HG02763 (cell line): ENCODE measurements at regions not wholly inside any gene's neighbourhood (a gene's known extent, or its start where the extent isn't known, plus 50 kb on each side); places are given as distances from the start of the nearest gene placed in this dataset.
"Not testable (repeated sequence)": the region's sequence is repeated elsewhere in the genome, so short reads cannot be mapped to it uniquely, and the experiment has no call there.

Experiments
- ATAC-seq: cut with Tn5 transposase; IDR thresholded peaks from one replicate; pipeline ENCODE4 v1.9.1; 2021; ENCODE audit warnings: mild to moderate bottlenecking, moderate library complexity; ENCODE audit not compliant: unreplicated experiment

DNA sequence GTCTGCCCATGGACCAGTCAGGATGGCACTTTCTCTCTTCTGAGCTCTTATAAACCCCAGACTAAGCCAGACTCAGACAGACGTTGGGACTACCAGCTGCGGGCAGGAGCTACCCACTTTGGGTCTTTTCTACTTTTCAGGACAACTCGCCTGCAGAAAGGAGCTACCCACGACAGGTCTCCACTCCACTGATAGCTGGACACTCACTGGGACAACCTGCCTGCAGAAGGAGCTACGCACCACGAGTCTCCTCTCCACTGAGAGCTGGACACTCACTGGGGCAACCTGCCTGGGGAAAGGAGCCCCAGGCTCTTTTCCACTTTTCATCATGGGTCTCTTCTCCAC, 1440.2 kb upstream of the ACO1 start:
- no peak for ATAC-seq

DNA sequence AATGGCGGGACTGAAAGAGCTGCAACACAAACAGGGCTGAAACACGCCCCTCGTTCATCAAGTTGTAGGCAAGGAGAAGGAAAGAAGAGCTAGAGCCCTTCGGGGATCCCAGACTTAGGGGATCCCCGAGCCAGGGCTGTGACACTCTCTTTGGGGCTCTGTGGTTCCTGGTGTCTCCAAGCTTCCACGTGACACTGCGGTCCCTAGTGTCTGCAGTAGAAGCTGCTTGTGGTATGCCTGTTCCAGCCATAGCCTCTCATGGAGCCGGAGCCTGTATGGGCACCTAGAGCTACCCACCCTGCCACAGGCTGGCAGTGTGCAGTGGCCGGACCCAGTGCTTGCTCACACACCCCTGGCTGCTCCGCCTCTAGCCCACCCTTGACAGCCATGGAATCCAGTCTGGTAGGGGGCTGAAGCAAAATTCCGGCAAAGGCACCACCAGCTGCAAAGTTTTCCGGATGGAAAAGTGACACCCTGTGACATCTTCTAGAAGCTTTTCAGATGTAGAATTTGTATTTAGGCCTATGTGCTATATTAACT, 1439.6 kb upstream of the ACO1 start:
- no peak for ATAC-seq

DNA sequence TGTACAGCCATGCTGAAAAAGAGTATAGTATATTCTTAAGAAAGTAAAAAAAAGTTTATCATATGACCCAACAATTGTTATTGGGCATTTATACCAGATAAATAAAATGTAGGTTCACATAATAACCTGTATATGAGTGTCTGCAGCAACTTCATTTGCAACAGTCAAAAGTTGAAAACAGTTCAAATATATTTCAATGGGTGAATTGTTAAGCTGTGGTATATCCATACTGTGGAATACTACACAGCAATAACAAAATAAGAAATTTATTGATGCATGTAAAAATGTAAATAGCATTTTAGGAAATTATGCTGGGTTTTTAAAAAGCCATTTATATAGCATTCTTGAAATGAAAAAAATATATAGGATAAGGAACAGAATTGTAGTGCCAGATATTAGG, 1420.1 kb upstream of the ACO1 start:
- no peak for ATAC-seq

DNA sequence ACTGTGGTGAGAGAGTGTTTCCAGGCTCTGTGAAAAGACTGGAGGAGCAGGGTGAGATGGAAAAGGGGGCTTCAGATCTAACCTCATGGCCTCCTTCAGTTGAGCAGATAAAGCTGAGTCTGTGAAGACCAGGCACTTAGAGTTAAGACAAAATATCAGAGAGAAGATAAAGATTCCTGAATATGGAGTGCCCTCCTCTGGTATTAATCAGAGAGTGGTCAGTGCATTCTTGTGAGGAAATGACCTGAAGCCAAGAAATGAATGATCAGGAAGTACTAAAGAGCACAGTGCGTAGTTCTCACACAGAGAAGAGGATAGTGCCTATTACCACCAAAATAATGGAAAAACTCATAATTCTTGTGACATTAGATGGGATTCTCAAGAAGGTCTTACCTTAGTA, 1417.0 kb upstream of the ACO1 start:
- no peak for ATAC-seq

DNA sequence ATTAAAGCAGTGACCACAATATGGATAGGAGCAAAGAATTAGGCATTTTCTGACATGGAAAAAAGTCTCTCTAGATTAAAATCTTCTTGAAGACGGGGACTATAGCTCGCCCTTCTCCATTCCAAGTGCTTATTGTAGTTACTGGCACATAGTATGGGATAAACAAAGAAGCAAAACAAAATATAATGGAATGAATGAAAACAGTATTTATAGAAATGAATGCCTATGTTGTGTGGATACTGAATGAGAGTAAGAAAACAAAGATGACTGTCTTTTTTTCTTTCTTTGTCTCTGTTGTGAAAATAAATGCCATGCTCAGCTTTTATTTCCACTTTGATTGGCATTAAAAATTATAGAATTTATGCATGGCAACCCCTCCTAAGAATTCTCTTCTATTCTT, 1414.3 kb upstream of the ACO1 start:
- ATAC-seq: no peak

DNA sequence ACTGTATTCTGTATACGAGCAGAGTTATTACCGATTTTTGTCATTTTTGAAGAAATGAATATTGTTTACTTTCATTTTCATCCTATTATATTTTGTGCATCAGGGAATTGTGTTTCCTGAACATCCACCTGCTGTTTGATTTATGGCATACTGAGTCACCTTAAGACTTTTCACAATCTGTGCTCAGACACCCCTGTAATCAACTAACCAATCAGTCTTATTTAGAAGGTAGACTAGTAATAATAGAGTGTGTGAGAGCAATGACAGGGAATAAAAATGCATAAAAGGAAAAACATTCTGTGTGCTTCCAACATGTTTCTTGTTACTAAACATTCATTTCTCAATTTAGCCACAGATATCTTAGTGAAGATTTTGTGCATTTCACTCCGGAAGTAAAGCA, 1413.6 kb upstream of the ACO1 start:
- ATAC-seq: no peak

DNA sequence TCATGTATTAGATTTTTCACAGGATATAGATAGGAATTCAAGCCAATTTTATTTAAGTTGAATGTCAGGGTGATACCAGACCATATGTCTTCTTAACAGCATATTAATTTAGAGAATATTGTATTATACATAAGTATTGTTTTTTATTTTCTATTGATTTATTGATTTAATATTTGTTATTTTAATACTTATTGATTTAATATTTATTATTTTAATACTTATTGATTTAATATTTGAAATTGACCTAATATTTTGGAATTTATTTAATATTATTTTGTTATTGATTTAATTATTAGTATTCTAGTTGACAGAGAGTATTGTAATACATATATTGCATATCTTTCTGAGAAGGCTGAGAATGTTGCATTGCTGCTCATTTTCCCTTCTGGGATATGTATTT, 1411.8 kb upstream of the ACO1 start:
- ATAC-seq: no peak

DNA sequence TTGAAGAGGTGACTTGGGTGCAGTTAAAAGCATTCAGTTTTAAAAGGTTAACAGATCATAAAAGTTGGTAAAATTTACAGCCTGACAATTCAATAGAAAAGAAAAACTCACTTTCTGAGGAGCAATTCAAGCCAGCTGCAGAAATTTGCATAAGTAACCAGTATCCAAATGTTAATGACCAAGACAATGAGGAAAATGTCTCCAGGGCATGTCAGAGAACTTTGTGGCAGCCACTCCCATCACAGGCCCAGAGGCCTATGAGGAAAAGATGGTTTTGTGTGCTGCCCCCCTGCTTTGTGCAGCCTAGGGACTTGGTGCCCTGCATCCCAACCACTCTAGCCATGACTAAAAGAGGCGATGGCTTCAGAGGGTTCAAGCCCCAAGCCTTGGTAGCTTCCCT, 1406.5 kb upstream of the ACO1 start:
- ATAC-seq: no peak

DNA sequence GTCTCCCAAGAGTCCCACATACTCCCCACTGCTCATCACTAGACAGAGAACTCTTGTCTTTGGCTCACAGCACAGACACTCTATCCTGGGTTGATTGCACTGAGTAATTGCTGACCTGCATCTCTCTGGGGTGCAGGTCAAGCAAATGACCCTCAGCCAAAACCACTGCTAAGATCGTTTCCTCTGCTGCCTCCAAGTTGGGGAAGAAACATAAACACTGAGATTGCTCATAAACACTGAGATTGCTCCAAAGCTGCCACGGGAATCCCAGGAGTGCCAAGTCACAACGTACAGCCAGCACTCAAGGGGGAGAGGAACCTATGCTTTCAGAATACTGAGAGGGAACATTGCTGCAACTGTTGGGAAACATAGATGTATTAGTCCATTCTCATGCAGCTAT, 1402.1 kb upstream of the ACO1 start:
- ATAC-seq: no peak

DNA sequence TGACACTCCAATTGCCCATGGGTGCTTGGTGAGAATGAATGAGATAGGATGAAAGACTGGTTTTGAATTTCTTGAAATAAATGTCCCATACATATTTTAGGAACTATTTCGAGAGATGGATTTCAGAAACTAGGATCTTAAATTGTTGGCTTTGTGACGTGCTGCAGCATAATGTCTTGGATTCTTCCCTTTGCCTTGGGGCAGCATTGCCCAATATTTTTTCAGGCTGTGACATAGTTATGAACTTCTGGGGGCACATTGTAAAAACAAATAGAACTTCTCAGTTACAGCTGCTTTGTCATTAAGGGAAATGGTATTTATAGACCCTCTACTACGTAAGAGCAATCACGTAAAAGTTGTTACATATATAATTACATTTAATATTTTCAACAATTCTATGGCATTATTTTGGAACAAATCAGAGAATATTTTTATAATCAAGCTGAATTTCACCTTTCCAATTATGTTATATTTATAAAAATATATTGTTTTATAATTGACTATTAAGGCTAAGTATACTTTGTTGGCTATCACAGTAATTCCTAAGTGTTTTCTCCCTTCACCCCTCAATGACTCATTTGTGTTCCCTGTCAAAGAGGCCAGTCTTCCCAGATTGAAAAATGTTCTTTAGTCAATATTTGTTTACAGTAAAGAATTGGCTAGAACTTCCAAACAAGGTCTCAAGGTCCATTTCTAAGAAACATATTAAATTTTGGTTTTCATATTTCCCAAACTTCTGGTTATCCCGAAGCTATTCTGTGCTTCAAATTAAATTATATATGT, 1388.3 kb upstream of the ACO1 start:
- ATAC-seq: no peak

DNA sequence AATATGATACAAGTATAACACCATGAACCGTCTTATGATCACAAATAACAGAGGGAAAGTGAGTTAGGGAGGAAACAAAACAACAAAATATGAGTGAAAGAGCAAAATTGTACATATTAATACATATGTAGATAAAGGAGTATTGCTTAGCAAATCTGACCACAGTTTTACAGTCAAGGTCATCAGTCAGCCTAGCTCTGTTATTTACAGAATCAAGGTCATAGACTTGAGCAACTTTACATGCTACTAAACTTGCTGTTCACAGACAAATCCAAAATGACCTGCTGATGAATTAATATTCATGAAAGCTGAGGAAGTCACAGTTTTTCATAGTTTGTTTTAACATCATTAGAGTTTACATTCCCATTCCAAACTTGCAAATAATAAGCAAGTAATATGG, 1387.7 kb upstream of the ACO1 start:
- no peak for ATAC-seq

DNA sequence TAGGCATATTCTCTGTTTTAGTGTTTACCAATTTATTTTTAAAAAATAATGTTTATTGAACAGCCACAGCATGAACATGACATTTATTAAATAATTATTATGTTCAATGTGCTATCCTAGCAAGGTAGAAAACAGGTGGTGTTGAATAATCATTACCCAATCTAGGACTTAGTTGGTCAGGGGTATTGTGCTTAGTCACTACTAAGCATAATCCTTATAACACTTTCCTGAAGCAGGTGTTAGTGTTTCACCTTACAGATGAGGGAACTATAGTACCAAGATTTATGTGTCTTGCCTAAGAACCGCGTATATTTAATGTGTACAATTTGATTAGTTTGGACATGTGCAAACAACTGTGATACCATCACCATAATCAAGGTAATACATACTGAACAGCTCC, 1387.2 kb upstream of the ACO1 start:
- no peak for ATAC-seq

DNA sequence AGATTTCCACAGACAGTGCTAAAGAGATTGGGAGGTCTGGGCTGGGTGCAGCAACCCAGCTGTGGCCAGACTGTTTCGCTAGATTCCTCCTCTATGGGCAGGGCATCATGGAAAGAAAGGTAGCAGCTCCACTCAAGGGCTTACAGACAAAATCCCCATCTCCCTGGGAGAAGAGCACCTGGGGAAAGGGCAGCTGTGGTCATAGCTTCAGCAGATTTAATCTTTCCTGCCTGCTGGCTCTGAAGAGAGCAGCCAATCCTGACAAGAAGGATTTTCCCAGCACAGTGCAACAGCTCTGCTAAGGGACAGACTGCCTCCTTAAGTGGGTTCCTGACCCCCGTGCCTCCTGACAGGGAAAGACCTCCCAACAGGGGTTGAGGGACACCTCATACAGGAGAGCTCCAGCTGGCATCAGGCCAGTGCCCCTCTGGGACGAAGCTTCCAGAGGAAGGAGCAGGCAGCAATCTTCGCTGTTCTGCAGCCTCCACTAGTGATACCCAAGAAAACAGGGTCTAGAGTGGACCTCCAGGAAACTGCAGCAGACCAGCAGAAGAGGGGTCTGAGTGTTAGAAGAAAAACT, 1379.3 kb upstream of the ACO1 start:
- no peak for ATAC-seq

DNA sequence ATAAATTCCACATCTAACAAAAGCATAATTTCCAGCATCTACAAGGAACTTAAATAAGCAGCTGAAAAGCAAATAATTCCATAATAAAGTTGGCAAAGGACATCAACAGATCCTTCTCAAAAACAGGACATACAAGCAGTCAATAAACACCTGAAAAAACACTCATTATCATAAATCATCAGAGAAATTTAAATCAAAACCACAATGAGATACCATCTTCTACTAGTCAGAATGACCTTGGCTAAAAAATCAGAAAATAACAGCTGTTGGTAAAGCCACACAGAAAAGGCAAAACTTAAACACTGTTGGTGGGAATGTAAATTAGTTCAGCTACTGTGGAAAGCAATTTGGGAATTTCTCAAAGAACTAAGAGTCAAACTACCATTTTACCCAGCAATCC, 1371.1 kb upstream of the ACO1 start:
- no peak for ATAC-seq

DNA sequence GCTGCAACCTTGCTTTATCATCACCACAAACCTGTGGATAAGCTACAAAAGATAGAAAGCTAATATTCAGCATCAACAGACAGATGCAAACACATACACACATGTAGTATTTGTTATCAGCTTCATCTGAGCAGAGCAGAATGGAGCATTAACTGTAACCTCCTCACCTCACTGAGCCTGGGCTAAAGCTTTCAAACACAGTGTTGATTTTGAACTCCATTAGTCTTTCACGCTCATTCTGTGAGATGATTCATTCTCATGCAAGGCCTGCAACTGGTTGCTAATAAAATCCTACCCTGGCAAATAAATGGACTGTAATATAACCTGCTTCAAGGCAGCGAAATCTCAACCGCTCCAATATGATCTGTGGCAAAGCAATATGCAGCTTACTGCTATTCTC, 1360.6 kb upstream of the ACO1 start:
- ATAC-seq: no peak

DNA sequence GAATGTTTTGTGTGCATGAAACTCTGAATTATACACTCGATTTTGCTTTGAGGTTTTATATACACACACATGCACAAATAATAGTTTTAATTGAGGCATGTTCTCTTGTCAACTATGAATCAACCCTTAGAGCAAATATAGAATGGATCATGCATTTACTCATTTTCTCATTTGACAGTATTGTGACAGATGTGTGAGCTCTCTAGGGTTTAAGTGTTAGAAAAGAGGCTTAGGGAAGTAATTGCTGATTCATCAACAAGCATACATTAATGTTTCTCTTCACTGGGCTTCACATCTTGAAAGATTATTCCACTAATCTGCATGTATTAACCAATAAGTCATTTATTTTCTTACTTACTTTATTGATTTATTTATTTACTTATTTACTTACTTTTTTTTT, 1356.8 kb upstream of the ACO1 start:
- ATAC-seq: no peak

DNA sequence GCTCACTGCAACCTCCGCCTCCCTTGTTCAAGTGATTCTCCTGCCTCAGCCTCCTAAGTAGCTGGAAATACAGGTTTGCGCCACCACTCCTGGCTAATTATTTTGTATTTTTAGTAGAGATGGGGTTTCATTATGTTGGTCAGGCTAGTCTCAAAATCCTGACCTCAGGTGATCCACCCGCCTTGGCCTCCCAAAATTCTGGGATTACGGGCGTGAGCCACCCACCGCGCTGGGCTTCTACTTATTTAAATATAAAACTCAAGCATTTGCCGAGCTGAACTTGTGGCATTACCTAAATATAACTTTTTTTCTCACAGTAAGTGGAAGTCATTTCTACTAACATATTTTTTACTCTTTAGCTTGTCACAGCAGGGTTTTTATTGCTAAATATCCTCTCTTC, 1356.3 kb upstream of the ACO1 start:
- no peak for ATAC-seq

DNA sequence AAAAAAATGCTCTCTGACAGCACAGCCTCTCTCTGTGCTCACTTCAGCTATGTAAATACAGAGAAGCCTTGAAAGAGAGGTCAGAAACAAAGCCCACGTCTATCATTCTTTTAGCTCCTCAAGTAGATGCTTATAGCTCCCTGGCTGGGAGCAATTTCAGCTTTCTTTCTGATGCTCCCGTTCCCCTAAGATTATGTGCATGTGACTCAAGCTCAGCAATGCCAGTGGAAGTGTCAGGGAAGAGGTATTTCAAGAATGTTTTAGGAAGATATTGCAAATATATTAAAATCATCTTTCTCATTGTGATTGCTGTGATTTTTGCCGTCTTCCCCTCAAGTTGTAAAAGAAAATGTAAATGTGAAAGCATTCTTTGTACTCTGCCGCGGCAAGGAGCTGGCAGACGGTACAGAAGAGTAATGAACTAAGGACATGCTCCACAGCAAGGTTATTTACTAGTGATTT, 1353.7 kb upstream of the ACO1 start:
- no peak for ATAC-seq

DNA sequence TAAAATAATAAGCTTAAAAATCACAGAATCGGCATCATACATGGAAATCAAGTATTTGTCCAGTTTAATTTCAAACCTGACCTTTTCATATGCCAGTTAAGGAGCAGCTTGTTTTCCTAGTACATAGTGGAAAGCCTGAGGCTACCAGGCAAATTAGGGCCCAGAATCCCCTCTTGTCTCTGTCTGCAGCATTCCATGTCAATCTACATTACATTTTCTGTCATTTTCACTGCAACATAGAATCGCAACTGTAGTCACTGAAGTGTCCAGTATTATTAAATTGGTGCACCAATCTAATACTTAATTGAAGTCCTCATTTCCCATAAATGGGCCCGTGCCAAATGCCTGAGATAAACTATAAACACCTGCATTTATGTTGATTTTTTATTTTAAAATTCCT, 1352.2 kb upstream of the ACO1 start:
- no peak for ATAC-seq

DNA sequence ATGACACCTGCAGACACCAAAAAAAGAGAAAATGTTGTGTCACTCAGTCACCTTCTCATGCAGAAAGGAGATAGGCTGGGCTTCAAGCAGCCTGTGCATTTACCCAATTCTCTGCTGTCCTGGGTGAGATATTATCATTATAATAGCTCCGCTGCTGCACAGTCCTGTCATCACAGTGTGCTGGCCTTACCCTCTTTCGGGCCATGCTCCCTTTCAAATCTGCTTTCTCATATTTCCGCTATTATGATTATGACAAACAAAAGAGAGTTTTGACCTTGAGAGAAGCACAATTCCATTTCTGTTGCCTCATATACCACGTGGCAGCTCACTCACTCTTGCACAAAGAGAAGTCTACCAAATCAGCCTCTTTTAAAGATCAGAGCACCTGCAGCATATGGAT, 1350.1 kb upstream of the ACO1 start:
- no peak for ATAC-seq

DNA sequence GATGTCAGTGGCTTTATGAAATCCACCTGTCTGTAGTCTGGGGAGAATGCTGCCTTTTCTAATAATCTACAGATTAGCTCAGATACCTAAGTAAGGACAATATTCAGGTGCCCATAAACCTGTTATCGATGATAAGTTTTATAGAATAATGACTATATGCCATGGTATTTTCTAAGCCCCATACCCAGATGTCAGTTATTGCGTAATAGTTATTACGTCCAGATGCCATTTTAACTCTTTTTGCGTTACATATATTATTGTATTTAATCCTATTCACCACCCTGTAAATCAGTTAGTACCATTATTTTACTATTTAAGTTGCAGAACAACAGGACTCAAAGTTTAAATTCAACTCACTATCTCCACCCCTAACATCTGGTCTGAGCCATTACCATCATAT, 1343.9 kb upstream of the ACO1 start:
- no peak for ATAC-seq

DNA sequence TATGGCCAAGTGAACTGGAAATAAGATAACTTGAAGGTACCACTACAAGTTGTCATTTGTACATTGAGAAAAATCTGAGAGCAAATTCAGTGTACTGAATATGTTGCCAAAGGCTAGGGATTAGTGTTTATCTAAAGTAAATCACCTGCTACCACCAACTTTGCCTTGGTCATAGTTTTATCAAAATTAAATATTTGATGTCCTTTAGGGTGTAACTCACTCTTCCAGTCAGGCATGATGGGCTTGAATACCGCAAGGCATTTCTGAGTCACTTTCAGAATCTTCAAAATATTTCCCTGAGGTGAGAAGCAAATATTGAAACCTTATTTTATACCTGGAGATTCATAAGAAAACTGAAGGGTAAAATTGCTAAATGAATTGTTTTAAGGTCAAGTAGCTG, 1338.6 kb upstream of the ACO1 start:
- ATAC-seq: no peak

DNA sequence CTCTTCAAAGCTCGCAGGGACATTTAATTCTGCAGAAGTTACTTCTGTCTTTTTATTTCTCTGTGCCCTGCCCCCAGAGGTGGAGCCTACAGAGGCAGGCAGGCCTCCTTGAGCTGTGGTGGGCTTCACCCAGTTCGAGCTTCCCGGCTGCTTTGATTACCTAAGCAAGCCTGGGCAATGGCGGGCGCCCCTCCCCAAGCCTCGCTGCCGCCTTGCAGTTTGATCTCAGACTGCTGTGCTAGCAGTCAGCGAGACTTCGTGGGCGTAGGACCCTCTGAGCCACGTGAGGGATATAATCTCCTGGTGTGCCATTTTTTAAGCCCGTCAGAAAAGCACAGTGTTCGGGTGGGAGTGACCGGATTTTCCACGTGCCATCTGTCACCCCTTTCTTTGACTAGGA, 1322.9 kb upstream of the ACO1 start:
- not testable (repeated sequence) for ATAC-seq
